ENCODE measurements at regions not wholly inside any gene's neighbourhood (a gene's known extent, or its start where the extent isn't known, plus 50 kb on each side); places are given as distances from the start of the nearest gene placed in this dataset.

DNA sequence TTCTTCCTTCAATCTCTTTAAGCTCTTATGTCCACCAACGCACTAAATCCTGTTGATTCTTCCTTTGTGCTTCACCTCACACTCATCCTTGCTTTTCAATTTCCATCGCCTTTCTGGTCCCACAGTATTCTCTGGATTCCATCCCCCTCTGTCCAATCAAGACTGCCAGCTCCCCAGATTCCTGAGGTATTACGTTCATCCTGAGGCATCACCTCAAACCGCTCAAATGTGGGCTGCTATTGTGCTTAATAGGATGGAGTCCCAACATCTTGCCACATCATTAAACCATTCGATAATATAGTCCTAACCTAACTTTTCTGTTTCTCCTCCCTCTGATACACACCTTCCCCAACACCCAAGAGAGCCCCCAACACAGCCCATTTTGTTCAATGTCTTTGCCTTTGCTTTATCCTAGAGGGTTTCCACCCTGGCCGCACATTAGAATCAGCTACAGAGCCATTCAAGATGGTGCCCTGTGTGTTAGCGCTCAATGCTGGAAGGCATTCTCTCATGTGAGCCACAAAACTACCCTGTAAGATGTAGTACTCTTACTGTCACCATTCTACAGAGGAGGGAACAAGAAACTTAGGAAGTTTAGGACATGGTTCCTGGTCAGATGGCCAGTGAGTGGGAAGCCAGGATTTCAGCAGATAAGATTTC, 79.5 kb upstream of the LEP start:
- Histone ChIP-seq H3K4me3 (ENCODE audit: low read length) (no peak overlapping the region), H3K27me3 (ENCODE audit: control insufficient read depth in 1 of 2, insufficient read depth in 2 of 2, low read length in 2 of 2) (peaks cover 31 to 32% of the 10 kb centered on the region in 2 experiments), H3K9me3 (ENCODE audit: control insufficient read depth in 1 of 2, insufficient read depth in 1 of 2, low read length in 2 of 2) (peaks cover 0 to 5% of the 10 kb centered on the region in 2 experiments), H3K4me1 (ENCODE audit: insufficient read depth, low read length) (peaks cover 9% of the 10 kb centered on the region), H3K27ac (ENCODE audit: low read depth in 1 of 2, low read length in 2 of 2) (no peak overlapping the region), H3K36me3 (ENCODE audit: insufficient read depth, low read length) (no peaks in the 10 kb centered on the region)
- Mint-ChIP-seq H3K36me3 (ENCODE audit: low read depth) (no peaks in the 10 kb centered on the region), H3K27me3 (peaks cover 58% of the 10 kb centered on the region), H3K27ac (no peak overlapping the region), H3K4me1 (ENCODE audit: low read depth) (peaks cover 9% of the 10 kb centered on the region), H3K9me3 (no peaks in the 10 kb centered on the region), H3K4me3 (no peak overlapping the region)
- TF ChIP-seq, protein P1, sequence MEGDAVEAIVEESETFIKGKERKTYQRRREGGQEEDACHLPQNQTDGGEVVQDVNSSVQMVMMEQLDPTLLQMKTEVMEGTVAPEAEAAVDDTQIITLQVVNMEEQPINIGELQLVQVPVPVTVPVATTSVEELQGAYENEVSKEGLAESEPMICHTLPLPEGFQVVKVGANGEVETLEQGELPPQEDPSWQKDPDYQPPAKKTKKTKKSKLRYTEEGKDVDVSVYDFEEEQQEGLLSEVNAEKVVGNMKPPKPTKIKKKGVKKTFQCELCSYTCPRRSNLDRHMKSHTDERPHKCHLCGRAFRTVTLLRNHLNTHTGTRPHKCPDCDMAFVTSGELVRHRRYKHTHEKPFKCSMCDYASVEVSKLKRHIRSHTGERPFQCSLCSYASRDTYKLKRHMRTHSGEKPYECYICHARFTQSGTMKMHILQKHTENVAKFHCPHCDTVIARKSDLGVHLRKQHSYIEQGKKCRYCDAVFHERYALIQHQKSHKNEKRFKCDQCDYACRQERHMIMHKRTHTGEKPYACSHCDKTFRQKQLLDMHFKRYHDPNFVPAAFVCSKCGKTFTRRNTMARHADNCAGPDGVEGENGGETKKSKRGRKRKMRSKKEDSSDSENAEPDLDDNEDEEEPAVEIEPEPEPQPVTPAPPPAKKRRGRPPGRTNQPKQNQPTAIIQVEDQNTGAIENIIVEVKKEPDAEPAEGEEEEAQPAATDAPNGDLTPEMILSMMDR (IDR thresholded peaks at IDR 0.05): no peak
- no peak for DNase-seq
- intact Hi-C loops (cut with DNase I, micrococcal nuclease): no loop called here
- ChIA-PET CTCF (no interaction called here), POLR2A (no interaction called here)
- no peak for ATAC-seq (ENCODE audit: poor library complexity)

GRCh38 chr7:128162666-128163065, 78.4 kb upstream of the LEP start:
- H3K27ac Mint-ChIP-seq: no peak overlapping the region
- H3K36me3 Mint-ChIP-seq (ENCODE audit: low read depth): no peaks in the 10 kb centered on the region
- intact Hi-C loops (cut with DNase I, micrococcal nuclease): no loop called here
- Histone ChIP-seq H3K4me3 (ENCODE audit: low read length) (no peak overlapping the region), H3K27me3 (ENCODE audit: control insufficient read depth in 1 of 2, insufficient read depth in 2 of 2, low read length in 2 of 2) (peaks cover 38 to 40% of the 10 kb centered on the region in 2 experiments), H3K27ac (ENCODE audit: low read depth in 1 of 2, low read length in 2 of 2) (no peak overlapping the region), H3K36me3 (ENCODE audit: insufficient read depth, low read length) (no peaks in the 10 kb centered on the region), H3K4me1 (ENCODE audit: insufficient read depth, low read length) (peaks cover 17% of the 10 kb centered on the region), H3K9me3 (ENCODE audit: control insufficient read depth in 1 of 2, insufficient read depth in 1 of 2, low read length in 2 of 2) (peaks cover 0 to 12% of the 10 kb centered on the region in 2 experiments)
- H3K27me3 Mint-ChIP-seq: peaks cover 60% of the 10 kb centered on the region
- TF ChIP-seq, protein P1 (IDR thresholded peaks at IDR 0.05): no peak
- ATAC-seq (ENCODE audit: poor library complexity) (no peak), DNase-seq (no peak)
- ChIA-PET CTCF (no interaction called here), POLR2A (no interaction called here)
- no peak overlapping the region for H3K4me3 Mint-ChIP-seq
- H3K4me1 Mint-ChIP-seq (ENCODE audit: low read depth): peaks cover 9% of the 10 kb centered on the region
- no peaks in the 10 kb centered on the region for H3K9me3 Mint-ChIP-seq

GRCh38 chr7:128163473-128163872, 77.6 kb upstream of the LEP start:
- ChIA-PET CTCF (no interaction called here), POLR2A (no interaction called here)
- Mint-ChIP-seq H3K27me3 (peaks cover 66% of the 10 kb centered on the region), H3K4me1 (ENCODE audit: low read depth) (peaks cover 13% of the 10 kb centered on the region), H3K4me3 (no peak overlapping the region), H3K9me3 (no peaks in the 10 kb centered on the region), H3K27ac (no peak overlapping the region), H3K36me3 (ENCODE audit: low read depth) (no peaks in the 10 kb centered on the region)
- intact Hi-C loops (cut with DNase I, micrococcal nuclease): no loop called here
- peaks cover 45 to 48% of the 10 kb centered on the region in 2 experiments for H3K27me3 ChIP-seq (ENCODE audit: control insufficient read depth in 1 of 2, insufficient read depth in 2 of 2, low read length in 2 of 2)
- TF ChIP-seq, protein P1 (IDR thresholded peaks at IDR 0.05): no peak
- H3K27ac ChIP-seq (ENCODE audit: low read depth in 1 of 2, low read length in 2 of 2): no peak overlapping the region
- H3K4me1 ChIP-seq (ENCODE audit: insufficient read depth, low read length): peaks cover 25% of the 10 kb centered on the region
- ATAC-seq (ENCODE audit: poor library complexity) (no peak), DNase-seq (no peak)
- H3K4me3 ChIP-seq (ENCODE audit: low read length): no peak overlapping the region
- peaks cover 0 to 20% of the 10 kb centered on the region in 2 experiments for H3K9me3 ChIP-seq (ENCODE audit: control insufficient read depth in 1 of 2, insufficient read depth in 1 of 2, low read length in 2 of 2)
- H3K36me3 ChIP-seq (ENCODE audit: insufficient read depth, low read length): no peaks in the 10 kb centered on the region

Data from CD4-positive, alpha-beta T cell (primary cell).